ENCODE measurements at regions not wholly inside any gene's neighbourhood (a gene's known extent, or its start where the extent isn't known, plus 50 kb on each side); places are given as distances from the start of the nearest gene placed in this dataset.
"Not testable (repeated sequence)": the region's sequence is repeated elsewhere in the genome, so short reads cannot be mapped to it uniquely, and the experiment has no call there.

DNA sequence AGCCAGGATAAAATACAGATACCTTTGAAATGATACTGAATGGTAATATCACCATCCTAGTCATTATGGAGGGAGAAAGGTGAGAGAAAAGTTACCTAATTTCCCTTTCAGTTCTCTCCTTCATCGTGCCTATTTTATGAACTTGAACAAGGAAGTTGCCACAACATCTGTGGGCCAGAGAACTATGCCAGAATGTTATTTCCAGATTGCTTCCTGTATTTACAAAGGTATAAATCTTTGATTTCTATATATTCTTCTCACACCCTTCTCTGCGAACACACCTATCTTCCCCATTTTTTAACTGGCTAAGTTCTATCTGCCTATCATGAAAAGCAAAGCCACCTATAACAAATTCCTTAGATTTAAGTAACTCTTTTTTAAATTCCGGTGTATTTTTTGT lies 163.6 kb upstream of the GRM7 start:
- TF ChIP-seq, protein P1, sequence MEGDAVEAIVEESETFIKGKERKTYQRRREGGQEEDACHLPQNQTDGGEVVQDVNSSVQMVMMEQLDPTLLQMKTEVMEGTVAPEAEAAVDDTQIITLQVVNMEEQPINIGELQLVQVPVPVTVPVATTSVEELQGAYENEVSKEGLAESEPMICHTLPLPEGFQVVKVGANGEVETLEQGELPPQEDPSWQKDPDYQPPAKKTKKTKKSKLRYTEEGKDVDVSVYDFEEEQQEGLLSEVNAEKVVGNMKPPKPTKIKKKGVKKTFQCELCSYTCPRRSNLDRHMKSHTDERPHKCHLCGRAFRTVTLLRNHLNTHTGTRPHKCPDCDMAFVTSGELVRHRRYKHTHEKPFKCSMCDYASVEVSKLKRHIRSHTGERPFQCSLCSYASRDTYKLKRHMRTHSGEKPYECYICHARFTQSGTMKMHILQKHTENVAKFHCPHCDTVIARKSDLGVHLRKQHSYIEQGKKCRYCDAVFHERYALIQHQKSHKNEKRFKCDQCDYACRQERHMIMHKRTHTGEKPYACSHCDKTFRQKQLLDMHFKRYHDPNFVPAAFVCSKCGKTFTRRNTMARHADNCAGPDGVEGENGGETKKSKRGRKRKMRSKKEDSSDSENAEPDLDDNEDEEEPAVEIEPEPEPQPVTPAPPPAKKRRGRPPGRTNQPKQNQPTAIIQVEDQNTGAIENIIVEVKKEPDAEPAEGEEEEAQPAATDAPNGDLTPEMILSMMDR (conservative IDR thresholded peaks at IDR 0.05), result no peak
- Mint-ChIP-seq H3K36me3 (no peaks in the 10 kb centered on the region), H3K4me1 (ENCODE audit: unreplicated experiment) (no peaks in the 10 kb centered on the region), H3K9me3 (no peaks in the 10 kb centered on the region), H3K27ac (no peak overlapping the region), H3K27me3 (no peaks in the 10 kb centered on the region), H3K4me3 (no peak overlapping the region)
- DNase-seq (ENCODE audit: extremely low spot score, unreplicated experiment), result no peak

DNA sequence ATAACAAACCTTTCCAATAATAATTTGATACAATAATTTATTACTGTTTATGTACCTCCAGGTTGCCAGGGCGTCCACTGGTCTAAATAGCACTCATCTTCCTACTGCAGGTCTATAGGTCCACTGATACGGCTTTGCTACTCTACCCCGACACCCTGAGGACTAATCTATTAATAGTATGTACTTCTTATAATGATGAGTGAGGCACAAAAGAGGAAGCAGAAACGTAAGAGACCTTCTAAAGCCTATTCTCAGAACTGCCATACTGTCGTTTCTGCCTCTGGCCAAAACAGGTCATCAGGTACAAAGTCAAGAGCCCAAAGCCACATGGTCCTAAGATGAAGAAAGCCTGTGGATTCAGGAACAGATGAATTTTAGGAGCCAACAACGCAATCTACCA lies 163.2 kb upstream of the GRM7 start:
- Mint-ChIP-seq H3K4me1 (ENCODE audit: unreplicated experiment) (no peaks in the 10 kb centered on the region), H3K27ac (no peak overlapping the region), H3K4me3 (no peak overlapping the region), H3K9me3 (peaks cover under 1% of the 10 kb centered on the region), H3K36me3 (no peaks in the 10 kb centered on the region), H3K27me3 (no peaks in the 10 kb centered on the region)
- DNase-seq (ENCODE audit: extremely low spot score, unreplicated experiment), result no peak
- TF ChIP-seq, protein P1 (conservative IDR thresholded peaks at IDR 0.05), result no peak

DNA sequence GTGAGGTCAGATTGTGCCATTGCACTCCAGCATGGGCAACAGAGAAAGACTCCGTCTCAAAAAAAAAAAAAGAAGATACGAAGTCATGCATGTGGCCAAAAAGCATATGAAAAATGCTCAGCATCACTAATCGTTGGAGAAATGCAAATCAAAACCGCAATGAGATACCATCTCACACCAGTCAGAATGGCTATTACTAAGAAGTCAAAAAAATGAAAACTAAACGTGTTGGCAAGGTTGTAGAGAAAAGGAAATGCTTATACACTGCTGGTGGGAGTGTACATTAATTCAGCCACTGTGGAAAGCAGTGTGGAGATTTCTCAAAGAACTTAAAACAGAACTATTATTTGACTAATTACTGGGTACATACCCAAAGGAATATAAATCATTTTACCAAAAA lies 156.1 kb upstream of the GRM7 start:
- DNase-seq (ENCODE audit: extremely low spot score, unreplicated experiment); H3K4me1 Mint-ChIP-seq (ENCODE audit: unreplicated experiment); H3K27ac Mint-ChIP-seq; H3K27me3 Mint-ChIP-seq; H3K9me3 Mint-ChIP-seq; H3K36me3 Mint-ChIP-seq; H3K4me3 Mint-ChIP-seq: not testable (repeated sequence)

DNA sequence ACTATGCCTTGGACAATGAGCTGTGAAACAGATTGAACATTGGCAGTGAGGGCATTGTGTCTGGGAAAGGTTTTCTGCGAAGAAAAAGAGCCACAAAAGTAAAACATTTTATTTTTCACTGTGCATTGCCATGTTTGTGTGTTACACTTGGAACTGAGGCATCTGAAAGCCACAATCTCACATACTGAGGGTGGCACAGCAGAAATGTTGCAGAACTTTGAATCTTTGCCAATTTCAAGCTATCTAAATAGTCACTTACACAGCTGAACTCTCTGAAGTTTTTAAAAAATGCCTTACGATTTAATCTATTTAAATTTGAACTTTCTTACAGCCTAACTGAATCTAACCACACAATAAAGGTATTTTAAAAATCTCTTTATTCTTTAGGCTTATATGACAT lies 154.1 kb upstream of the GRM7 start:
- TF ChIP-seq, protein P1 (conservative IDR thresholded peaks at IDR 0.05), result no peak
- Mint-ChIP-seq H3K27ac (no peak overlapping the region), H3K4me3 (no peak overlapping the region), H3K9me3 (peaks cover 3% of the 10 kb centered on the region), H3K36me3 (no peaks in the 10 kb centered on the region), H3K4me1 (ENCODE audit: unreplicated experiment) (no peaks in the 10 kb centered on the region), H3K27me3 (no peaks in the 10 kb centered on the region)
- no peak for DNase-seq (ENCODE audit: extremely low spot score, unreplicated experiment)

DNA sequence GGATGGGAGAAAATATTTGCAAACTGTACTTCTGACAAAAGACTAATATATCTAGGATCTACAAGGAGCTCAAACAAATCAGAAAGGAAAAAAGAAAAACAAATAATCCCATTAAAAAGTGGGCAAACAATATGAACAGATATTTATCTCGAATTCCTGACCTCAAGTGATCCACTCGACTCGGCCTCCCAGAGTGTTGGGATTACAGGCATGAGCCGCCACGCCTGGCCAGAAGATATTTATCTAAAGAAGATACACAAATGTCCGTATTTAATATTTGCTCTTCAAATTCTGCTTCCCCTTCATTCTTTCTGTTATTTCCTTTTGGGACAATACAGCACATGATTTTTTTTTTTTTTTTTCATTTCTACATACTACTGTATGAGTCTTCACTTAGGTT lies 151.7 kb upstream of the GRM7 start:
- Mint-ChIP-seq H3K27me3 (no peaks in the 10 kb centered on the region), H3K27ac (no peak overlapping the region), H3K4me3 (no peak overlapping the region), H3K36me3 (no peaks in the 10 kb centered on the region), H3K9me3 (no peaks in the 10 kb centered on the region), H3K4me1 (ENCODE audit: unreplicated experiment) (no peaks in the 10 kb centered on the region)
- DNase-seq (ENCODE audit: extremely low spot score, unreplicated experiment), result no peak
- TF ChIP-seq, protein P1 (conservative IDR thresholded peaks at IDR 0.05), result no peak

DNA sequence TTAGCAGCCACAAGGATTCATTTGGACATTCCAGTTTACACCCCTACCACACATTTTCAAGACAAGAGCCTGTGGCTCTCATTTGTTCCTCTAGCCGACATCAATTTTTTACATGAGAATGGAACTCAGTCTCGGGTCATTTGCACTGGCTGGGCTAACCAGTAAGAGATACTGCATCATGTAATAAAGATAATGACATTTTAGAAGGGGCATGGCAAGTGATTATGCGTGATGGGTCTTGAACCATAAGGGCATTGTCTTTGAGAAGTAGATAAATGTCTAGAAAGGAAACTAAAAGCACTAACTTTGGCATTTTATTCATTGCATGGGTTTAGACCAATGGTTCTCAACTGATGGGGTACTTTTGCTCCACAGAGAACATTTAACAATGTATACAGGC lies 146.0 kb upstream of the GRM7 start:
- DNase-seq (ENCODE audit: extremely low spot score, unreplicated experiment), result no peak
- H3K27me3 Mint-ChIP-seq, result no peaks in the 10 kb centered on the region
- H3K4me1 Mint-ChIP-seq (ENCODE audit: unreplicated experiment), result no peaks in the 10 kb centered on the region
- H3K36me3 Mint-ChIP-seq, result no peaks in the 10 kb centered on the region
- no peaks in the 10 kb centered on the region for H3K9me3 Mint-ChIP-seq
- no peak overlapping the region for H3K27ac Mint-ChIP-seq
- TF ChIP-seq, protein P1 (conservative IDR thresholded peaks at IDR 0.05), result no peak
- H3K4me3 Mint-ChIP-seq, result no peak overlapping the region
